ENCODE measurements at regions not wholly inside any gene's neighbourhood (a gene's known extent, or its start where the extent isn't known, plus 50 kb on each side); places are given as distances from the start of the nearest gene placed in this dataset.
A peak's percentile ranks its signal among the peaks of the same experiment; 100 is the strongest.

- WGBS (ENCODE audit: insufficient coverage): 50% methylated on average over 2 of the region's 6 CpGs
- Histone ChIP-seq H3K27ac (ENCODE audit: low read length in 2 of 2) (no peak overlapping the region), H4K20me1 (ENCODE audit: control insufficient read depth, insufficient read depth, low read length, poor library complexity, severe bottlenecking) (no peaks in the 10 kb centered on the region), H2AFZ (ENCODE audit: insufficient read depth, low read depth, low read length, poor library complexity, severe bottlenecking) (no peak overlapping the region), H3K36me3 (replicated peaks in 1 of 2; ENCODE audit: control extremely low read depth in 1 of 2, control insufficient read depth in 1 of 2, extremely low read depth in 1 of 2, insufficient read depth in 2 of 2, low read length in 1 of 2) (no peaks in the 10 kb centered on the region), H3K4me2 (replicated peaks; ENCODE audit: low read depth, low read length, poor library complexity, severe bottlenecking) (no peak overlapping the region), H3K9me3 (ENCODE audit: control extremely low read depth in 1 of 3, control insufficient read depth in 2 of 3, insufficient read depth in 1 of 3, low read length in 2 of 3) (no peaks in the 10 kb centered on the region), H3K4me3 (ENCODE audit: control extremely low read depth in 1 of 5, extremely low read depth in 1 of 5, insufficient read depth in 1 of 5, low read depth in 2 of 5, low read length in 4 of 5) (no peak overlapping the region), H3K9ac (ENCODE audit: low read length) (no peak overlapping the region), H3K79me2 (ENCODE audit: control insufficient read depth, insufficient read depth, low read length) (no peaks in the 10 kb centered on the region), H3K27me3 (replicated peaks in 1 of 4; ENCODE audit: control extremely low read depth in 1 of 4, control insufficient read depth in 3 of 4, insufficient read depth in 4 of 4, low read length in 3 of 4) (no peaks in the 10 kb centered on the region), H3K4me1 (ENCODE audit: control insufficient read depth in 2 of 2, insufficient read depth in 2 of 2, low read length in 2 of 2) (no peaks in the 10 kb centered on the region)
- H3K9me3 Mint-ChIP-seq (ENCODE audit: insufficient read depth): no peaks in the 10 kb centered on the region
- intact Hi-C loops (cut with micrococcal nuclease): loop anchor here (2.0 kb wide), 1 partner anchor 486 kb away; no protein-coding TSS in a partner anchor
- POLR2A ChIA-PET: no interaction called here
- peak; percentile 43 for ATAC-seq (ENCODE audit: low read depth)
- DNase-seq: peak; percentile 47
- TF ChIP-seq EZH2 (IDR thresholded peaks at IDR 0.05; ENCODE audit: borderline replicate concordance, insufficient read depth, low read depth, low read length, poor library complexity, severe bottlenecking) (no peak), CTCF (IDR thresholded peaks at IDR 0.05) (peak; percentile 83)
- H3K27me3 Mint-ChIP-seq: peaks cover 14% of the 10 kb centered on the region
- no peak overlapping the region for H3K27ac Mint-ChIP-seq
- CTCF ChIA-PET: interaction anchor here (0.6 to 3.4 kb wide), 5 partner anchors 7 to 74 kb away, joined by 3 to 17 read pairs (median 9); no protein-coding TSS in a partner anchor
- H3K4me1 Mint-ChIP-seq: no peaks in the 10 kb centered on the region
- no peak overlapping the region for H3K4me3 Mint-ChIP-seq
These were observed 137.7 kb downstream of the SPTSSA start for GRCh38 chr14:34324363-34324795.

DNA sequence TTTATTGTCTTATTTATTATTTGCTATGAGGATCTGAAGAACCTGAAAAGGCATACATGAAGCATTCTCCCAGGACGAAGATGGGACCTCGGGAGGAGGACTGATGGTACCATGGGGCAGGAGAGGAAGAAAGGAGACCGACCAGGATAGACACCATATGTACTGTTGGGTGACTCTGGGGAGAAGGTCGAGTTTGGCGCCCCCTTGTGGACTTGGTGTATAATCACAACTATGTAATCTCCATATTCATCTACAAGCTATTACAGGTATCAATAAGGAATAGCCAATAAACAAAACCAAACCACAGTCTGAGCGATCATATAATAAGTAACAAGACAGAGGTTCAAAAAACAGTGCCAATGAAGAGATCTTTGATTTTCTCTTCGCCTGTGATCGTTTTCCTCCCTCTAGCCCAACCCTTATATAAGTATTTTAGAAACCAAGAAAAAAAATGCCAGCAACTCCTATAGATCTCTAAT, 139.1 kb downstream of the SPTSSA start:
- no peaks in the 10 kb centered on the region for H3K9me3 Mint-ChIP-seq (ENCODE audit: insufficient read depth)
- 48% methylated on average over 3 of the region's 8 CpGs for WGBS (ENCODE audit: insufficient coverage)
- Histone ChIP-seq H3K36me3 (replicated peaks in 1 of 2; ENCODE audit: control extremely low read depth in 1 of 2, control insufficient read depth in 1 of 2, extremely low read depth in 1 of 2, insufficient read depth in 2 of 2, low read length in 1 of 2) (no peaks in the 10 kb centered on the region), H3K9me3 (ENCODE audit: control extremely low read depth in 1 of 3, control insufficient read depth in 2 of 3, insufficient read depth in 1 of 3, low read length in 2 of 3) (no peaks in the 10 kb centered on the region), H3K4me2 (replicated peaks; ENCODE audit: low read depth, low read length, poor library complexity, severe bottlenecking) (no peak overlapping the region), H3K9ac (ENCODE audit: low read length) (no peak overlapping the region), H2AFZ (ENCODE audit: insufficient read depth, low read depth, low read length, poor library complexity, severe bottlenecking) (no peak overlapping the region), H4K20me1 (ENCODE audit: control insufficient read depth, insufficient read depth, low read length, poor library complexity, severe bottlenecking) (no peaks in the 10 kb centered on the region), H3K4me1 (ENCODE audit: control insufficient read depth in 2 of 2, insufficient read depth in 2 of 2, low read length in 2 of 2) (no peaks in the 10 kb centered on the region), H3K27me3 (replicated peaks in 1 of 4; ENCODE audit: control extremely low read depth in 1 of 4, control insufficient read depth in 3 of 4, insufficient read depth in 4 of 4, low read length in 3 of 4) (no peaks in the 10 kb centered on the region), H3K4me3 (ENCODE audit: control extremely low read depth in 1 of 5, extremely low read depth in 1 of 5, insufficient read depth in 1 of 5, low read depth in 2 of 5, low read length in 4 of 5) (no peak overlapping the region), H3K79me2 (ENCODE audit: control insufficient read depth, insufficient read depth, low read length) (no peaks in the 10 kb centered on the region), H3K27ac (ENCODE audit: low read length in 2 of 2) (no peak overlapping the region)
- H3K4me1 Mint-ChIP-seq: no peaks in the 10 kb centered on the region
- ATAC-seq (ENCODE audit: low read depth): peak; percentile 60
- CTCF ChIA-PET: interaction anchor here (0.6 to 3.4 kb wide), 19 partner anchors 9 to 1746 kb away, joined by 3 to 17 read pairs (median 4); no protein-coding TSS in a partner anchor
- H3K27me3 Mint-ChIP-seq: peaks cover 12% of the 10 kb centered on the region
- intact Hi-C loops (cut with micrococcal nuclease): no loop called here
- DNase-seq: peak; percentile 69
- TF ChIP-seq CTCF (IDR thresholded peaks at IDR 0.05): peak; percentile 82
- no peak for TF ChIP-seq EZH2 (IDR thresholded peaks at IDR 0.05; ENCODE audit: borderline replicate concordance, insufficient read depth, low read depth, low read length, poor library complexity, severe bottlenecking)
- POLR2A ChIA-PET: no interaction called here
- H3K4me3 Mint-ChIP-seq: no peak overlapping the region
- H3K27ac Mint-ChIP-seq: no peak overlapping the region
